ENCODE measurements at regions not wholly inside any gene's neighbourhood (a gene's known extent, or its start where the extent isn't known, plus 50 kb on each side); places are given as distances from the start of the nearest gene placed in this dataset.

- no peak for TF ChIP-seq CTCF (conservative IDR thresholded peaks at IDR 0.05)
- Mint-ChIP-seq H3K4me3 (no peak overlapping the region), H3K27ac (peak overlapping the region in 2 of 3 experiments; percentile 8 to 66; a peak in 1 of 7 replicates), H3K9me3 (peaks cover 3 to 4% of the 10 kb centered on the region in 2 experiments; a peak in 2 of 5 replicates), H3K27me3 (ENCODE audit: low read depth) (no peaks in the 10 kb centered on the region), H3K36me3 (ENCODE audit: insufficient read depth in 1 of 3, low read depth in 3 of 3) (peaks cover 0 to 6% (median 0%) of the 10 kb centered on the region in 3 experiments; a peak in 2 of 7 replicates), H3K4me1 (no peaks in the 10 kb centered on the region)
- H3K4me2 ChIP-seq (ENCODE audit: insufficient read depth, insufficient read length, low read length), result no peak overlapping the region
- no peak overlapping the region for H4K5ac ChIP-seq (ENCODE audit: insufficient read length, low read depth, low read length)
- DNase-seq, result no peak
- no peaks in the 10 kb centered on the region for H3K79me2 ChIP-seq (ENCODE audit: insufficient read depth, low read length)
- H3K27ac ChIP-seq (ENCODE audit: insufficient read length, low read depth, low read length), result no peak overlapping the region
- no peak overlapping the region for H3K18ac ChIP-seq (ENCODE audit: insufficient read length, low read depth, low read length)
- no peak overlapping the region for H3K56ac ChIP-seq (ENCODE audit: insufficient read length, low read depth, low read length)
- WGBS (ENCODE audit: extremely low coverage, insufficient read length, low lambda C conversion rate), result no CpG with 5 or more reads among the region's 9 CpGs
- H3K27me3 ChIP-seq (ENCODE audit: insufficient read depth, low read length), result no peaks in the 10 kb centered on the region
- H4K20me1 ChIP-seq (ENCODE audit: control insufficient read depth, insufficient read depth, insufficient read length), result no peaks in the 10 kb centered on the region
- H2AFZ ChIP-seq (ENCODE audit: low read length), result no peak overlapping the region
- H2AK5ac ChIP-seq (ENCODE audit: insufficient read length, low read length), result no peak overlapping the region
- H3K14ac ChIP-seq (ENCODE audit: insufficient read depth, low read length), result no peak overlapping the region
- no peak overlapping the region for H4K8ac ChIP-seq (replicated peaks; ENCODE audit: insufficient read length, low read depth, low read length)
- H3K4ac ChIP-seq (ENCODE audit: low read depth, low read length), result no peak overlapping the region
- no peaks in the 10 kb centered on the region for H3K79me1 ChIP-seq (ENCODE audit: insufficient read depth, low read depth, low read length, poor library complexity, severe bottlenecking)
- H3K4me1 ChIP-seq (ENCODE audit: insufficient read depth, low read length), result no peaks in the 10 kb centered on the region; the same call in 1 of the 2 replicates
- no peak overlapping the region for H3K23ac ChIP-seq (ENCODE audit: insufficient read length, low read depth, low read length)
- H2BK120ac ChIP-seq (ENCODE audit: low read depth, low read length, poor library complexity, severe bottlenecking), result no peak overlapping the region
- H2BK12ac ChIP-seq (ENCODE audit: insufficient read length, low read depth, low read length), result no peak overlapping the region
- no peak overlapping the region for H2BK15ac ChIP-seq (ENCODE audit: low read depth, low read length)
- H3K9ac ChIP-seq (ENCODE audit: extremely low read depth, insufficient read length, low read length), result no peak overlapping the region
- no peak overlapping the region for H3T11ph ChIP-seq (ENCODE audit: low read length)
- H4K91ac ChIP-seq (ENCODE audit: insufficient read length, low read depth, low read length), result no peak overlapping the region
- H3K9me3 ChIP-seq (ENCODE audit: control insufficient read depth, low read depth, low read length), result no peaks in the 10 kb centered on the region
- H3K23me2 ChIP-seq (ENCODE audit: insufficient read length, low read depth, low read length, poor library complexity, severe bottlenecking), result no peaks in the 10 kb centered on the region
- H2BK20ac ChIP-seq (ENCODE audit: low read depth, low read length, poor library complexity, severe bottlenecking), result no peak overlapping the region
- no peak overlapping the region for H2BK5ac ChIP-seq (ENCODE audit: insufficient read length, low read length)
These were observed 406.6 kb upstream of the MMADHC start for GRCh38 chr2:149994057-149994728.
